GM19455 (cell line): ENCODE measurements at regions not wholly inside any gene's neighbourhood (a gene's known extent, or its start where the extent isn't known, plus 50 kb on each side); places are given as distances from the start of the nearest gene placed in this dataset.
"Not testable (repeated sequence)": the region's sequence is repeated elsewhere in the genome, so short reads cannot be mapped to it uniquely, and the experiment has no call there.

Experiments used
- ATAC-seq: cut with Tn5 transposase; IDR thresholded peaks from one replicate; pipeline ENCODE4 v1.9.1; 2021; ENCODE audit not compliant: unreplicated experiment

DNA sequence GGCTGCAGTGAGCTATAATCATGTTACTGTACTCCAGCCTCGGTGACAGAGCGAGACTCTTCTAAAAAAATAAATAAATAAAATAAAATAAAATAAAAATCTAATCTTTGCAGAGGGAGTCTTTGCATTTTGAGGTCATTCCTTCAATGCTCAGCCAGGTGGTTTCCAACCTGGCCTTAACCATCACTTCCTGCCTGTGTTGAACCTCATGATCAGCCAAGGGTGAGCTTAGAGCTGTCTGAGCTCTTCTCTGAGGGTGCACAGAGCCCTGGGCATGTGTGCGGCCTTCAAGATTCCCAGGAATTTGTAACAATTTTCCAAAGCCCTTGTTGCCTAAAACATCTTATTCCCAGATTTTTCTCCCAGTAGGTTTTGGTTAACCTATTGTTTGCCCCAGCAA, 94.3 kb downstream of the KCNJ12 start:
- not testable (repeated sequence) for ATAC-seq

GRCh38 chr17:21470861-21471260, 94.7 kb downstream of the KCNJ12 start:
- no peak for ATAC-seq

GRCh38 chr17:21474815-21475214, 98.7 kb downstream of the KCNJ12 start:
- no peak for ATAC-seq

- no peak for ATAC-seq
Measured at GRCh38 chr17:21475571-21475970, 99.4 kb downstream of the KCNJ12 start.

DNA sequence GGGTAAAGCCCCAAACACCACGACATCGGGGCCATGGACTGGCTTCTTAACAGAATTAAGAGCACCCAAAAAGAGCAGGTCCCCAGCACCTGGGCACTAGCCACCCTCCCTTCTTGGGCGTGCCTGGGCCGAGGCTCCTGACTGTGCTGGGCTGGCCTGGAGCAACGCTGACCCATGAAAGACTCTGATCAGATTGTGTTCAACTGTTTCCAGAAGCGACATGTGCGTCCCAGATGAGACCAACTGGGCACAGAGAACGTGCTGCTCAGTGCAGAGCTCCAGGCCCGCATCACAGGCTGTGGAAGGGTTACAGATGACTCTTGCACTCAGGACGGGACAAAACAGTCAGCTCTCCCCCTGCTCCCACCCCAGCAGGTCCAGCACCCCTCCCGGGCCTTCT, 100.7 kb downstream of the KCNJ12 start:
- ATAC-seq, result no peak

- no peak for ATAC-seq
Measured at GRCh38 chr17:21482189-21482865, 106.2 kb downstream of the KCNJ12 start.

DNA sequence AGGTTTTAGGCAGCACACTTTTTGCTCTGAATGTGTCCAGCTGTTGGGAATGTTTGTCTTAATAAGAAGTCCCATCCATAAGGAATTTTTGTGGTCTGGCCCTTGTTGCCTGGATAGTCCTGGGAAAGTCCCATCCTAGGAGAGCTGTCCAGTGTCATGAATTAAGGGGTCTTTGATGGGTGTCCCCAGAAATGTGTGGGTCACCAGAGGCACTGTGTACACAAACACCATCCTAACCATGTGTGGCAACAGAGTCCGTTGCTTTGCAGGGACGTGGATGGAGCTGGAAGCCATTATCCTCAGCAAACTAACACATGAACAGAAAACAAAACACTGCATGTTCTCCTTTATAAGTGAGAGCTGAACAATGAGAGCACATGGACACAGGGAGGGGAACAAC, 111.9 kb downstream of the KCNJ12 start:
- not testable (repeated sequence) for ATAC-seq

DNA sequence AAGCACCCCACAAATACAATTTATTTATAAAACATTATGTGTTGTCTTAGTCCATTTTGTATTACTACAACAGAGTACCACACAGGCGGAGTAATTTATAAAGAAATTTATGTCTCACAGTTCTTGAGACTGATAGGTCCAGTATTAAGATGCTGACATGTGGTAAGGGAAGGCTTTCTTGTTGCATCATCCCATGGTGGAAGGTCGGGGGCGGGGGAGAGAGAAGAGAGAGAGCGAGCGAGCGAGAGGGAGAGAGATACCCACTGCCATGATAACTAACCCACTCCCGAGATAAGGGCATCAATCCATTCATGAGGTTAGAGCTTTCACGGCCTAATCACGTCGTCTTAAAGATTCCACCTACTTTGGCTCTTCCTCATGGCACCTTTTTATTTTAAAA, 117.8 kb downstream of the KCNJ12 start:
- no peak for ATAC-seq

DNA sequence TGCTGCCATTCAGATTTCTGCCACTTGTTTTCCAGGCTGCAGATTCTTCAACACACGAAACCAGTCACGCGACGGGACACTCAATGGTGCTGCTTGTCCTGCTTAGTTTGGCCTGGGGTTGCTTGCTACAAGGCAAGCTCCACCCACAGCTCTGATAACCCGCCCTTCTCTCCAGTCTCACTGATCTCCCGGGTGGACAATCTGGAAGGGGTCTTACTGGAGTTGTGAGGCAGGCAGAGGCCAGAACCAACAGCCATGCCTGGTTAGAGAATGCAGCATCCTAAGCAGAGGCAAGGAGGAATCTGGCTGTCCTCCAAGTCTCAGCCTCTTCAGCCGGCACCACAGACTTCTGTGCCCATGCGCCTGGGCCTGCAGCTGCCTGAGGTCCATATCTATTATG, 119.1 kb downstream of the KCNJ12 start:
- ATAC-seq, result no peak

GRCh38 chr17:21500064-21500463, 123.9 kb downstream of the KCNJ12 start:
- ATAC-seq, result no peak

GRCh38 chr17:21501927-21502700, 126.0 kb downstream of the KCNJ12 start:
- not testable (repeated sequence) for ATAC-seq

GRCh38 chr17:21505819-21506815, 130.0 kb downstream of the KCNJ12 start:
- no peak for ATAC-seq

DNA sequence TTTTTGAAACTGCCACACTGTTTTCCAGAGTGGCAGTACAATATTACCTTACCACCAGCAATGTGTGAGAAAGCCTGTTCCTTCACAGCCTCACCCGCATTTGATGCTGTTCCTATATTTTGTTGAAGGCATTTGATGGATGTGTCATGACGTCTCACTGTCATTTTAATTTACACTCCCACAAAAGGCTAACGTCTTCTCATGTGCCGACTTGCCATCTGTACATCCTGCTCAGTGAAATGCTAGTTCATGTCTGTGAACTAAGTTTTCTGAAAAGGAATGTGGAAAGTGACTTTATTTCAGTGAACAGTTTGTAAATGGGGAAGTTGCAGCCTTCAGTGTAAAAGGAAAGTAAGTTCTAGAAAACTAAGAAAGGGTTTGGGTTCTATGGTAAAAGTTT, 131.6 kb downstream of the KCNJ12 start:
- not testable (repeated sequence) for ATAC-seq

- no peak for ATAC-seq
Measured at GRCh38 chr17:21508211-21508610, 132.1 kb downstream of the KCNJ12 start.

- ATAC-seq, result not testable (repeated sequence)
Measured at GRCh38 chr17:21509356-21509755, 133.2 kb downstream of the KCNJ12 start.

GRCh38 chr17:21510686-21511362, 134.7 kb downstream of the KCNJ12 start:
- ATAC-seq, result no peak

DNA sequence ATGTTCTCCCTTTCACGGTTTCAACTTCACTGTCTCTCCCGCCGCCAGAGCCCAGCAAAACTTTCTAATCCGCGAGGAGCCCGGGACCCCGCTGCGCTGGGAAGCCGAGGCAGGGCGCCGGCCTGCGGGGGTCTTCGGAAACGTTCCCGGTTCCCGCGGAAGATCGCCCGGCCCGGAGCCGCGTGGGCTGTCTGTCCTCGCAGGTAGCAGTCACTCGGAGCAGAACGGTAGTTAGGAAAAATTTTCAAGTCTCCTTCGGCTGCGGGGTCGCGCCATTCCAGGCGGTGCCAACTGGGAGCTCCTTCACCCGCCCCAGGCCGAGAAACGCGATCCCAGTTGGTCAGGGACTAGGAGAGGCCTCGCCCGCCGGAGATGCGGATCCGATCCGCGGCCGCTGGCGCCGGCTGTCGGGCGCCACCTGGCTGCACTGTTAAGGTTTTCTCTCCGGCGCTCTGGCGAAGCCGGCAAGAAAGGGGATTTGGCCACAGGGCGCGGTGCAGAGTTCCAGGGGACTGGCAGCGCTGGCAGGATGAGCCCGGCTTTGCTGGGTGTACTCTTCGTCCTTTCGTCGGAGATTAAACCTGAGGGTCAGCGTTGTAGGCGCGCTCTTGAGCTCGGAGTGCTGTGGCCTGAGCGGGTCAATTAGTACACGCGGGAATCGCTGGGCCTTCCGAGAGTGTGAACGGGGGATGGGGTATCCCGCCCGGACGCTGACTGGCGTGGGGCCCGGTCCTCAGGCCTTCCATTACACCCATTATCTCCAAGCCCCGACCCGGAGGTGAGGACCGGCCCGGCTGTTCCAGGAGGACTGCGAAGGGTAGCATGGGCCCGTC, 135.4 kb downstream of the KCNJ12 start:
- no peak for ATAC-seq

- ATAC-seq, result no peak
Measured at GRCh38 chr17:21512307-21513011, 136.3 kb downstream of the KCNJ12 start.

DNA sequence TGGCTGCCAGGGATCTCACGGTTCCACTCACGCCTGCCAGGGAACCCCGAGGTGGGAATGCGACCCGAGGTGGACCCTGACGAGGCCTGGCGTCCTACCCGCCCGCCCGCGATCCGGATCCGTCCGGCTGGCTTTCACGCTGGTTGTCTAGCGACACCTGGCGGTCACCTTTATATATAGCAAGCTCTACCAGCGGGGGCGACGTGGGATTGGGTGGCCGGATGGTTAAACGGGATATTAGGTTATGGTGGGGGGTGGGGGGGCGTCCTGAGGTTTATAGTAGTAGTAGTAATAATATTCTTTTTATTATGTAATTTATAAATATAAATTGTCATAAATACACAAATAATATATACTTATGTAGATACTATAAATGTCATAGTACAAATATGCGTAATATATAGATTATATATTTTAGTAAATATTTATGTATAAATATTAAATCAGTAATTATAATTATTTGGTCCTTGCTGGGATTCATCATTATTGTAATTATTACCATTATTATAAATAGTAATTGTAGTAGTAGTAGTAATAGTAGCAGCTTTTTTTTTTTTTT, 136.9 kb downstream of the KCNJ12 start:
- no peak for ATAC-seq
